ENCODE measurements at regions not wholly inside any gene's neighbourhood (a gene's known extent, or its start where the extent isn't known, plus 50 kb on each side); places are given as distances from the start of the nearest gene placed in this dataset.

DNA sequence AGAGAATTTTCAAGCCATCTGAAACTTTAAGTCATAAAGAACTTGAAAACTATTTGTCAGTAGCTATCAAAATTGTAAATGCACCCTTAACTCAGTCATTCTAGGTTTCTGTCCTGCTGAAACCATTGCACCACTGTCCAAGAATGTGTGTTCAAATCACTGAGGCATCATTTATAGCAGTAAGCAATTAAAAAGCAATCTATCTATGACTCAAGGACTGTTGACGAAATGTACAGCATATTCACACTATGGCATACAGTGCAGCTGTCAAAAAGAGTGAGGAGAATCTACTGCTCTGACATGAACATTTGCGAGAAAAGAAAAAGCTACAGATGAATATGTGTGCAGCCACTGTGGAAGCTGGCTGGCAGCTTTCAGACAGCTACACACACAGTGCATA lies 71.2 kb downstream of the ING1 start:
- H3K9ac ChIP-seq (ENCODE audit: control insufficient read depth, extremely low read depth, insufficient read depth, low read length) = no peak overlapping the region
- no peaks in the 10 kb centered on the region for H3K9me3 ChIP-seq (ENCODE audit: control insufficient read depth, low read depth, low read length)
- H3K79me2 ChIP-seq (ENCODE audit: control insufficient read depth, insufficient read depth, low read length) = no peaks in the 10 kb centered on the region
- FAIRE-seq = no peak
- no peak for DNase-seq (ENCODE audit: low read depth, low spot score)
- no peak overlapping the region for H3K4me2 ChIP-seq (ENCODE audit: control insufficient read depth, extremely low read depth, insufficient read depth, low read depth, low read length)
- H3K4me1 ChIP-seq (ENCODE audit: control insufficient read depth, extremely low read depth, insufficient read depth, low read length) = no peaks in the 10 kb centered on the region
- no peak overlapping the region for H2AFZ ChIP-seq (ENCODE audit: control insufficient read depth, low read length)
- no peaks in the 10 kb centered on the region for H4K20me1 ChIP-seq (ENCODE audit: control insufficient read depth, extremely low read depth, insufficient read depth, low read length)
- TF ChIP-seq EZH2 (IDR thresholded peaks at IDR 0.05; ENCODE audit: low read length) = no peak
- TF ChIP-seq, protein P1, sequence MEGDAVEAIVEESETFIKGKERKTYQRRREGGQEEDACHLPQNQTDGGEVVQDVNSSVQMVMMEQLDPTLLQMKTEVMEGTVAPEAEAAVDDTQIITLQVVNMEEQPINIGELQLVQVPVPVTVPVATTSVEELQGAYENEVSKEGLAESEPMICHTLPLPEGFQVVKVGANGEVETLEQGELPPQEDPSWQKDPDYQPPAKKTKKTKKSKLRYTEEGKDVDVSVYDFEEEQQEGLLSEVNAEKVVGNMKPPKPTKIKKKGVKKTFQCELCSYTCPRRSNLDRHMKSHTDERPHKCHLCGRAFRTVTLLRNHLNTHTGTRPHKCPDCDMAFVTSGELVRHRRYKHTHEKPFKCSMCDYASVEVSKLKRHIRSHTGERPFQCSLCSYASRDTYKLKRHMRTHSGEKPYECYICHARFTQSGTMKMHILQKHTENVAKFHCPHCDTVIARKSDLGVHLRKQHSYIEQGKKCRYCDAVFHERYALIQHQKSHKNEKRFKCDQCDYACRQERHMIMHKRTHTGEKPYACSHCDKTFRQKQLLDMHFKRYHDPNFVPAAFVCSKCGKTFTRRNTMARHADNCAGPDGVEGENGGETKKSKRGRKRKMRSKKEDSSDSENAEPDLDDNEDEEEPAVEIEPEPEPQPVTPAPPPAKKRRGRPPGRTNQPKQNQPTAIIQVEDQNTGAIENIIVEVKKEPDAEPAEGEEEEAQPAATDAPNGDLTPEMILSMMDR (optimal IDR thresholded peaks at IDR 0.05 in 1 of 3, IDR thresholded peaks at IDR 0.05 in 1 of 3, conservative IDR thresholded peaks at IDR 0.05 in 1 of 3; ENCODE audit: extremely low read depth in 1 of 3, insufficient read depth in 2 of 3, low read length in 3 of 3) = no peak
- no peak overlapping the region for H3K4me3 ChIP-seq (ENCODE audit: control insufficient read depth in 2 of 3, extremely low read depth in 1 of 3, insufficient read depth in 2 of 3, low read depth in 1 of 3, low read length in 3 of 3)
- dilution Hi-C loops (cut with MboI; ENCODE audit: extremely low pct_ligation_motif_present, low sequenced_read_pairs) = no loop called here
- no peaks in the 10 kb centered on the region for H3K9me1 ChIP-seq (ENCODE audit: control insufficient read depth, extremely low read depth, insufficient read depth, low read length)
- peaks cover 3% of the 10 kb centered on the region for H3K27me3 ChIP-seq (ENCODE audit: control insufficient read depth, extremely low read depth, insufficient read depth, low read length)
- H3K36me3 ChIP-seq (ENCODE audit: control insufficient read depth in 2 of 2, extremely low read depth in 1 of 2, insufficient read depth in 2 of 2, low read length in 2 of 2) = no peaks in the 10 kb centered on the region
- no peak overlapping the region for H3K27ac ChIP-seq (ENCODE audit: control insufficient read depth, insufficient read depth, low read length)

DNA sequence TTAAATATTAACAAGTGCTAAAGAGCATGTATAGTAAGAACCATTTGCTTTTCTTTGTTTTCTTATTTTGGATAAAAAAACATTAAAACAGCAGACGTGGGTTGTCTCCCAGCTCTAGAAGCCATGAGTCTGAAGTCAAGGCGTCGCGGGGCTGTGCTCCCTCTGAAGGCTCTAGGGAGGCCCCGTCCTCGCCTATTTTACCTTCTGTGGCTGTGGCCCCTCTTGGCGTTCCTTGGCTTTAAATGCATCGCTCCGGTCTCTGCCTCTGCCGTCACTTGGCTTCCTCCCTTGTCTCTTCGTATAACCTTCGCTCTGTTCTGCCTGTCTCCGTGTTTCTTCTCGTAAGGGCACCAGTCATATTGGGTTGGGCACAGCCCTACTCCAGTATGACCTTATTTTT lies 75.3 kb downstream of the ING1 start:
- dilution Hi-C loops (cut with MboI; ENCODE audit: extremely low pct_ligation_motif_present, low sequenced_read_pairs) = no loop called here
- Histone ChIP-seq H3K9me3 (ENCODE audit: control insufficient read depth, low read depth, low read length) (peaks cover 9% of the 10 kb centered on the region), H3K9me1 (ENCODE audit: control insufficient read depth, extremely low read depth, insufficient read depth, low read length) (no peaks in the 10 kb centered on the region), H3K4me2 (ENCODE audit: control insufficient read depth, extremely low read depth, insufficient read depth, low read depth, low read length) (no peak overlapping the region), H2AFZ (ENCODE audit: control insufficient read depth, low read length) (no peak overlapping the region), H3K4me1 (ENCODE audit: control insufficient read depth, extremely low read depth, insufficient read depth, low read length) (no peaks in the 10 kb centered on the region), H4K20me1 (ENCODE audit: control insufficient read depth, extremely low read depth, insufficient read depth, low read length) (no peaks in the 10 kb centered on the region), H3K36me3 (ENCODE audit: control insufficient read depth in 2 of 2, extremely low read depth in 1 of 2, insufficient read depth in 2 of 2, low read length in 2 of 2) (no peaks in the 10 kb centered on the region), H3K27ac (ENCODE audit: control insufficient read depth, insufficient read depth, low read length) (no peak overlapping the region), H3K79me2 (ENCODE audit: control insufficient read depth, insufficient read depth, low read length) (no peaks in the 10 kb centered on the region), H3K27me3 (ENCODE audit: control insufficient read depth, extremely low read depth, insufficient read depth, low read length) (peaks cover 3% of the 10 kb centered on the region), H3K4me3 (ENCODE audit: control insufficient read depth in 2 of 3, extremely low read depth in 1 of 3, insufficient read depth in 2 of 3, low read depth in 1 of 3, low read length in 3 of 3) (no peak overlapping the region), H3K9ac (ENCODE audit: control insufficient read depth, extremely low read depth, insufficient read depth, low read length) (no peak overlapping the region)
- TF ChIP-seq EZH2 (IDR thresholded peaks at IDR 0.05; ENCODE audit: low read length) = no peak
- TF ChIP-seq, protein P1 (optimal IDR thresholded peaks at IDR 0.05 in 1 of 3, IDR thresholded peaks at IDR 0.05 in 1 of 3, conservative IDR thresholded peaks at IDR 0.05 in 1 of 3; ENCODE audit: extremely low read depth in 1 of 3, insufficient read depth in 2 of 3, low read length in 3 of 3) = no peak
- DNase-seq (ENCODE audit: low read depth, low spot score) (no peak), FAIRE-seq (no peak)
